ENCODE measurements at regions not wholly inside any gene's neighbourhood (a gene's known extent, or its start where the extent isn't known, plus 50 kb on each side); places are given as distances from the start of the nearest gene placed in this dataset.

- TF ChIP-seq POLR2AphosphoS5 (IDR thresholded peaks at IDR 0.05; ENCODE audit: low read depth, low read length): no peak
Observed at GRCh38 chr15:95946241-95946640, 384.3 kb upstream of the NR2F2 start (continued).

- WGBS, 2 experiments (ENCODE audit: extremely low coverage in 1 of 2, insufficient coverage in 1 of 2, insufficient read length in 1 of 2, insufficient replicate concordance in 2 of 2, low coverage in 1 of 2, low lambda C conversion rate in 2 of 2, missing lambda C conversion rate in 1 of 2): 90% methylated on average over 2 of the region's 2 CpGs; no CpG with 5 or more reads in 1 of the 2 experiments
- H3K56ac ChIP-seq (replicated peaks; ENCODE audit: insufficient read length, low read depth, low read length): no peak overlapping the region
- no peak overlapping the region for H2BK5ac ChIP-seq (ENCODE audit: low read depth, low read length)
- H3K27ac ChIP-seq (ENCODE audit: low read depth, low read length): no peak overlapping the region
- H3K9ac ChIP-seq (replicated peaks in 1 of 4; ENCODE audit: extremely low read depth in 1 of 4, low read depth in 3 of 4, low read length in 3 of 4): no peak overlapping the region
- H3K9me3 ChIP-seq (ENCODE audit: insufficient read depth in 2 of 2, low read depth in 1 of 2, low read length in 1 of 2): no peaks in the 10 kb centered on the region
- no peak for FAIRE-seq
- H3K4me2 ChIP-seq (ENCODE audit: insufficient read depth in 1 of 2, low read depth in 2 of 2, low read length in 2 of 2): no peak overlapping the region
- no peaks in the 10 kb centered on the region for H4K20me1 ChIP-seq (replicated peaks in 1 of 2; ENCODE audit: control insufficient read depth in 1 of 2, insufficient read depth in 2 of 2, low read length in 2 of 2)
- H4K91ac ChIP-seq (replicated peaks; ENCODE audit: insufficient read length, low read length): no peak overlapping the region
- H3K23me2 ChIP-seq (ENCODE audit: low read depth, low read length): no peaks in the 10 kb centered on the region
- no peak overlapping the region for H2BK20ac ChIP-seq (ENCODE audit: low read length)
- no peak overlapping the region for H3K23ac ChIP-seq (ENCODE audit: insufficient read length)
- no peak overlapping the region for H2BK12ac ChIP-seq (ENCODE audit: low read depth, low read length)
- no peak overlapping the region for H2BK120ac ChIP-seq (replicated peaks; ENCODE audit: low read depth, low read length)
- H2AFZ ChIP-seq (ENCODE audit: low read length): no peak overlapping the region
- no peaks in the 10 kb centered on the region; the same call in 1 of the 2 replicates for H3K79me1 ChIP-seq (ENCODE audit: low read depth, low read length)
- H2AK5ac ChIP-seq (ENCODE audit: low read depth, low read length): no peak overlapping the region
- H3K4me1 ChIP-seq (replicated peaks in 1 of 4; ENCODE audit: control insufficient read depth in 3 of 4, insufficient read depth in 4 of 4, low read length in 3 of 4): no peaks in the 10 kb centered on the region
- H3K4me3 ChIP-seq (ENCODE audit: extremely low read depth in 1 of 4, insufficient read depth in 2 of 4, low read depth in 3 of 4, low read length in 4 of 4): no peak overlapping the region
- ChIA-PET POLR2A (ENCODE audit: partially characterized antibody) (no interaction called here), CTCF (ENCODE audit: partially characterized antibody) (no interaction called here)
- no peak overlapping the region for H4K5ac ChIP-seq (ENCODE audit: insufficient read length, low read depth, low read length)
- no peaks in the 10 kb centered on the region for H3K79me2 ChIP-seq (ENCODE audit: control insufficient read depth in 1 of 2, insufficient read depth in 2 of 2, low read length in 2 of 2)
- H2BK15ac ChIP-seq (ENCODE audit: low read length): no peak overlapping the region
- no peak overlapping the region for H3K14ac ChIP-seq (ENCODE audit: insufficient read length)
- H4K8ac ChIP-seq (ENCODE audit: extremely low read depth, insufficient read depth, low read length): no peak overlapping the region
- H3K36me3 ChIP-seq (ENCODE audit: control insufficient read depth in 2 of 4, insufficient read depth in 4 of 4, low read length in 3 of 4): no peaks in the 10 kb centered on the region
- H3K27me3 ChIP-seq (replicated peaks in 1 of 4; ENCODE audit: control insufficient read depth in 3 of 4, extremely low read depth in 1 of 4, insufficient read depth in 3 of 4, low read length in 3 of 4): no peaks in the 10 kb centered on the region
- DNase-seq (ENCODE audit: low read depth in 1 of 2, low spot score in 2 of 2): no peak
- no peak overlapping the region for H3K4ac ChIP-seq (replicated peaks; ENCODE audit: insufficient read length, low read depth, low read length)
- H3K18ac ChIP-seq (ENCODE audit: extremely low read depth, low read length): no peak overlapping the region
- TF ChIP-seq RFX5 (IDR thresholded peaks at IDR 0.05; ENCODE audit: borderline replicate concordance, low read depth, low read length): no peak
- TF ChIP-seq TAF1 (IDR thresholded peaks at IDR 0.05; ENCODE audit: low read depth, low read length): no peak
- TF ChIP-seq RBBP5 (IDR thresholded peaks at IDR 0.05; ENCODE audit: borderline replicate concordance, low read depth, low read length): no peak
- no peak for TF ChIP-seq KDM4A (IDR thresholded peaks at IDR 0.05; ENCODE audit: low read depth, low read length, severe bottlenecking)
- no peak for TF ChIP-seq JUN (IDR thresholded peaks at IDR 0.05; ENCODE audit: low read depth, low read length)
- no peak for TF ChIP-seq SIRT6 (IDR thresholded peaks at IDR 0.05; ENCODE audit: low read length)
- TF ChIP-seq ATF3 (IDR thresholded peaks at IDR 0.05; ENCODE audit: insufficient read depth, low read depth, low read length): no peak
- TF ChIP-seq CREB1 (IDR thresholded peaks at IDR 0.05): no peak
- TF ChIP-seq TEAD4 (IDR thresholded peaks at IDR 0.05; ENCODE audit: low read depth, low read length): no peak
- TF ChIP-seq, protein P1, sequence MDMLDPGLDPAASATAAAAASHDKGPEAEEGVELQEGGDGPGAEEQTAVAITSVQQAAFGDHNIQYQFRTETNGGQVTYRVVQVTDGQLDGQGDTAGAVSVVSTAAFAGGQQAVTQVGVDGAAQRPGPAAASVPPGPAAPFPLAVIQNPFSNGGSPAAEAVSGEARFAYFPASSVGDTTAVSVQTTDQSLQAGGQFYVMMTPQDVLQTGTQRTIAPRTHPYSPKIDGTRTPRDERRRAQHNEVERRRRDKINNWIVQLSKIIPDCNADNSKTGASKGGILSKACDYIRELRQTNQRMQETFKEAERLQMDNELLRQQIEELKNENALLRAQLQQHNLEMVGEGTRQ (IDR thresholded peaks at IDR 0.05; ENCODE audit: low read length): no peak
- no peak for TF ChIP-seq POU5F1 (IDR thresholded peaks at IDR 0.05; ENCODE audit: low read depth, low read length)
- no peak for TF ChIP-seq PHF8 (conservative IDR thresholded peaks at IDR 0.05; ENCODE audit: low read depth, low read length)
Observed at GRCh38 chr15:95946926-95947325, 383.6 kb upstream of the NR2F2 start.

All from H1 (cell line).